GM12891 (cell line): ENCODE measurements at regions not wholly inside any gene's neighbourhood (a gene's known extent, or its start where the extent isn't known, plus 50 kb on each side); places are given as distances from the start of the nearest gene placed in this dataset.

Experiments used
- POLR2A ChIP-seq: IDR thresholded peaks from 2 replicates; pipeline ENCODE4 v1.6.1; 2011; ENCODE audit warnings: low read depth, low read length, control low read depth
- POLR2AphosphoS5 ChIP-seq: IDR thresholded peaks from 2 replicates; pipeline ENCODE4 v1.6.1; 2011; ENCODE audit warnings: low read depth, low read length, control low read depth
- SPI1 ChIP-seq: IDR thresholded peaks from 2 replicates; pipeline ENCODE4 v1.6.1; 2011; ENCODE audit warnings: low read depth, low read length, control low read depth
- TAF1 ChIP-seq: IDR thresholded peaks from 2 replicates; pipeline ENCODE4 v1.6.1; 2011; ENCODE audit warnings: low read depth, low read length, control low read depth

GRCh38 chr15:20645956-20646355 lies 104.4 kb upstream of the GOLGA6L6 start:
- TF ChIP-seq POLR2A (no peak), TAF1 (no peak), POLR2AphosphoS5 (no peak), SPI1 (no peak)
